Stimulated activated naive CD4-positive, alpha-beta T cell treated with Interleukin-2 at 50 U/mL for 16 hours (primary cell): ENCODE measurements at regions not wholly inside any gene's neighbourhood (a gene's known extent, or its start where the extent isn't known, plus 50 kb on each side); places are given as distances from the start of the nearest gene placed in this dataset.

Experiments
- DNase-seq: peaks from one replicate; lab custom pipeline; 2025; lab: John Stamatoyannopoulos, UW

DNA sequence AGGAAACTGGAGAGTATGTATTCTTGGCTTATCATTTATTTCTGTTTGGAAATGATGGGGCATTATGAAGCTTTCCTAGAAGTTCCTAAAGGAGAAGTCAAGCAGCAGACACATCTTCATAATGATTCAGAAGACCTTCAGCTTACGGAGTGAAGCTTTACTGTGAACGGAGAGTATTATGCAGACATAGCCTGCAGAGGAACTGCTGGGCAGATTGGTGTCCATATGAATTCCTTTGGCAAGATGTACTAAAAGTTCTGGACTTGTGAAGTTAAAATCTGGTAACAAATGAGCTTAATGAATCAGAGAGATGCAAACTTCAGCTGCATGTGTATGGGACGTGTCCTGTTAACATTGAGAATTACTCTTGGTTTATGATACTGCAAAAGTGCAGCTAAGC lies 60.1 kb downstream of the NABP1 start:
- no peak for DNase-seq

GRCh38 chr2:191738667-191739066 lies 60.7 kb downstream of the NABP1 start:
- DNase-seq, result no peak

DNA sequence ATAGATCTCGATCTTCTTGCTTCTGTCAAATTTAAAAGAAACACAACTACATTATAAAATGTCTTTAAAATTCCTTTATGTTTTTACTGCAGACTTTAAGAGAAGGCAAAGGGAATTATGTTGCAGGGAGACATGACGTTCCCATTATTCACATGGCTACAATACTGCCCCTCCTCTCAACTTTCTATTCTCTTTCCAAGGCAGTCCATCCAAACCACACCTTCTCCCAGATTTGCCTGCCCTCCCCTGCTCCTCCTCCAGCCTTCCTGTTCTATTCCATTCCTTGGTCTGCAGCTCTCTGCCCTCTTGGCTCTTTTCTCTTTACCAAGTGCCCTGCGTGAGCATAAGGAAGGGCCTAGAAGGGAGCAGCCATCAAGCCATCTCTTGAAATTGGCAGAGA lies 61.3 kb downstream of the NABP1 start:
- no peak for DNase-seq

- peak; percentile 15 for DNase-seq
These were observed 62.1 kb downstream of the NABP1 start for GRCh38 chr2:191740016-191740419.

- DNase-seq, result no peak
These were observed 62.8 kb downstream of the NABP1 start for GRCh38 chr2:191740759-191741158.

- DNase-seq, result no peak
These were observed 68.6 kb downstream of the NABP1 start for GRCh38 chr2:191746346-191747169.

DNA sequence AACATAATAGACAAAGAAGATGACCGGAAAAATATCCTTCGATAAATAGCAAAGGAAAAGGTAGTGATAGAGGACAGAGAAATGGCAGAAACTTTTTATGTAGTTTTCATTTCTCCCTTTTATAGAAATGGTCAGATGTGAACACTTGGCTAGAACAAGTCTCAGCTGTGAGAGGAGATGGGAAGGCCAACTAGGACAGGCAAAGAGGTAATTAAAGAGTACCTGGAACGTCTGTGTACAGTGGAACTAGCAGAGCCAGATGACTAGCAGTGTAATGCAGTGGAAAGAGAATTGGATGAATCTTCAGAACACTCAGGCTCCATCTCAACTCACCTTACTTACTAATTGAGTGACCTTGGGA lies 69.2 kb downstream of the NABP1 start:
- DNase-seq, result no peak

GRCh38 chr2:191748059-191748461 lies 70.1 kb downstream of the NABP1 start:
- no peak for DNase-seq

DNA sequence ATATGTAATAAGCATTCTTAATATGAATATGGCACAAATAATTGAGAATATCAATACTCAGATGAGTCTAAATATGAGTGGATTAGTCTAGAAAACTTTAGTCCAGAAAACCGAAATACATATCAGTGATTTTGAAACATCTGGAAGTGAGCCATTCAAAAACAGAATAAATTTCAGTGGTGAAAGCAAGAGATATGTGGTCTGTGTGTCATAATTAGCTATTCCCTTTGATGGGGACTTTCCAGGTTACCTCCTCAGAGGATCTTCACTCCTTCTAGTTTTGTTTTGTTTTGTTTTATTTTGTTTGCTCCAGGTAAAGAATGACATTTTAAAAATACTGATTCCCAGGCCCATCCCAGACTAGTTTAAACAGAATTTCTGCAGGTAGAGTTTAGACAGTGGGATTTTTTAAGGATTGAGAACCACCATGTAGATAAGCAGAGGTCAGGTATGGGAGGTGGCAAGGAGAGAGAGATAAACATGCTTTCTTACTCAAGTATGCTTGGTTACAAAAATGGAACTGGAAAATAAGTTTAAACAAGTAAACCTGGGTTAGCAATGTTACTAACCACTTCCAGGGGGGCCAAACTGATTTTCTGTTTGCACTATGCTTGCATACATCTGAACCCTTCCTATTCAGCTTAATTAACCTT lies 70.7 kb downstream of the NABP1 start:
- DNase-seq, result no peak

DNA sequence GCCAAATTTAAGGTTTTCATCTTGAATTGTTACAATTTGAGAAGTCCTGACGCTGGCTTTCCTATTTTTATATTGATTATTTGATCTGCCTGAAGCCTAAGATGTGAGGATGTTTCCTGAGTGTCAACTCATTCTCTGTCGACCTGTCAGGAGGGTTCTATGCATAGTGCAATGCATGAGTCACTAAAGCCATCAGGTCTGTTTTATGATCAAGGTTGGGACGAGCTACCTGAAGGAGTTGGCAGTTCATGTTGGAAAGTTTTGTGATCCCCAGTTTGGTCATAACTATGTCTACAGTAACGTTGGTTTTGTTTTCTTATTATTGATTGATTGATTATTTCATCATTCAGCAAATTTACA lies 71.2 kb downstream of the NABP1 start:
- no peak for DNase-seq

DNA sequence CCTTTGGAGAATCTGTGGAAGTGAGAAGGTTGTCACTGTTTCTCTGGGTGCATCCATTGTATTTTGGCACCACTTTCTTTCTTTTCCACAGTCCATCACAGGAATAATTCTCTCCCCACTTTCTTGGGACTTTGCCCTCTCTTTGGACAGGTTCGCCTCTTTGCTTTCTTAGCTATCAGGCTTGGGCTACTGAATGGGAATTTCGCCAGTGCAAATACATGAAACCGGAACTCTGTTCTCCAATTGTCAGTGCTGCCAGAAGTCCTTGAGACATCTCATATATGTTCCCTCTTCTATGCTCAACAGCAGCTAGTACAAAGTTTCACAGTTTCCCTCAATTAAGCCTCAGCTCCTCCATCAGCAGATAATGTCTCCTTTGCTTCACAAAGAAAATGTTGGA lies 76.2 kb downstream of the NABP1 start:
- DNase-seq, result no peak

GRCh38 chr2:191756761-191757160 lies 78.8 kb downstream of the NABP1 start:
- no peak for DNase-seq

GRCh38 chr2:191757208-191757607 lies 79.3 kb downstream of the NABP1 start:
- DNase-seq, result no peak

- DNase-seq, result peak; percentile 52
These were observed 80.9 kb downstream of the NABP1 start for GRCh38 chr2:191758518-191759507.

- DNase-seq, result no peak
These were observed 81.7 kb downstream of the NABP1 start for GRCh38 chr2:191759680-191760079.

GRCh38 chr2:191760655-191761262 lies 82.8 kb downstream of the NABP1 start:
- no peak for DNase-seq

GRCh38 chr2:191773136-191773535 lies 73.8 kb downstream of the CAVIN2 start:
- no peak for DNase-seq

- no peak for DNase-seq
These were observed 69.5 kb downstream of the CAVIN2 start for GRCh38 chr2:191777351-191777750.

DNA sequence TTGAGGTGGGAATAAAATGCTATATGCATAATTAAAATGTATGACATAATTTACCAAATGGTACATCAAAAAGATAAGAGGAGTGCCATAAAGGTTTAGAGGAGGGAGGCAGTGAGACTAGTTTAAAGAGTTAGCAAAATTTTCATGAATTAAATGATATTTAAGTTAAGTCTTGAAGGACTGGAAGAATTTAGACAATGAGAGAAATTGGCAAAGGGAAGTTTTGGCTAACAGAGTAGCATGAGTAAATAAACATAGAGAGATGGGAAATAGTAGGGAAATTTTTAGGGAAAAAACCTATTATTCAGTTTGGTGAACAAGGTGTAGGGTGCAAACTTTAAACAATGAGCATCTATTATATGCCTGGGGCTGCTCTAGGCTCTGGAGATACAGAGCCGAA lies 68.8 kb downstream of the CAVIN2 start:
- no peak for DNase-seq

GRCh38 chr2:191782351-191782750 lies 64.5 kb downstream of the CAVIN2 start:
- DNase-seq, result no peak

- DNase-seq, result no peak
These were observed 63.5 kb downstream of the CAVIN2 start for GRCh38 chr2:191783416-191783815.
